HG03558 (cell line): ENCODE measurements at regions not wholly inside any gene's neighbourhood (a gene's known extent, or its start where the extent isn't known, plus 50 kb on each side); places are given as distances from the start of the nearest gene placed in this dataset.
"Not testable (repeated sequence)": the region's sequence is repeated elsewhere in the genome, so short reads cannot be mapped to it uniquely, and the experiment has no call there.

ENCODE experiments used
- ATAC-seq: cut with Tn5 transposase; IDR thresholded peaks from one replicate; pipeline ENCODE4 v1.9.1; 2021; ENCODE audit warnings: moderate number of reproducible peaks; ENCODE audit not compliant: unreplicated experiment; ENCODE audit errors: extremely low read depth

GRCh38 chr20:11145616-11146015 lies 471.8 kb upstream of the JAG1 start:
- no peak for ATAC-seq

GRCh38 chr20:11153819-11154218 lies 480.0 kb upstream of the JAG1 start:
- no peak for ATAC-seq

GRCh38 chr20:11155156-11155756 lies 481.5 kb upstream of the JAG1 start:
- ATAC-seq = no peak

- no peak for ATAC-seq
Observed at GRCh38 chr20:11156922-11157321, 483.1 kb upstream of the JAG1 start.

GRCh38 chr20:11158146-11158545 lies 484.3 kb upstream of the JAG1 start:
- no peak for ATAC-seq

- no peak for ATAC-seq
Observed at GRCh38 chr20:11158589-11158988, 484.8 kb upstream of the JAG1 start.

- no peak for ATAC-seq
Observed at GRCh38 chr20:11159728-11160127, 485.9 kb upstream of the JAG1 start.

GRCh38 chr20:11162026-11162775 lies 488.4 kb upstream of the JAG1 start:
- ATAC-seq = no peak

GRCh38 chr20:11165789-11166188 lies 492.0 kb upstream of the JAG1 start:
- ATAC-seq = no peak

GRCh38 chr20:11166712-11167111 lies 492.9 kb upstream of the JAG1 start:
- ATAC-seq = no peak

GRCh38 chr20:11168026-11168425 lies 494.2 kb upstream of the JAG1 start:
- no peak for ATAC-seq

GRCh38 chr20:11170025-11170424 lies 496.2 kb upstream of the JAG1 start:
- ATAC-seq = no peak

- ATAC-seq = no peak
Observed at GRCh38 chr20:11170565-11170964, 496.8 kb upstream of the JAG1 start.

- ATAC-seq = no peak
Observed at GRCh38 chr20:11172881-11173280, 499.1 kb upstream of the JAG1 start.

- ATAC-seq = no peak
Observed at GRCh38 chr20:11173916-11174315, 500.1 kb upstream of the JAG1 start.

GRCh38 chr20:11174861-11175260 lies 501.1 kb upstream of the JAG1 start:
- ATAC-seq = no peak

- no peak for ATAC-seq
Observed at GRCh38 chr20:11176431-11176830, 502.6 kb upstream of the JAG1 start.

- ATAC-seq = no peak
Observed at GRCh38 chr20:11178946-11179654, 505.3 kb upstream of the JAG1 start.

- ATAC-seq = no peak
Observed at GRCh38 chr20:11180186-11180585, 506.4 kb upstream of the JAG1 start.

- not testable (repeated sequence) for ATAC-seq
Observed at GRCh38 chr20:11181129-11181528, 507.3 kb upstream of the JAG1 start.

- ATAC-seq = no peak
Observed at GRCh38 chr20:11181966-11182365, 508.2 kb upstream of the JAG1 start.
